ENCODE measurements at regions not wholly inside any gene's neighbourhood (a gene's known extent, or its start where the extent isn't known, plus 50 kb on each side); places are given as distances from the start of the nearest gene placed in this dataset.

DNA sequence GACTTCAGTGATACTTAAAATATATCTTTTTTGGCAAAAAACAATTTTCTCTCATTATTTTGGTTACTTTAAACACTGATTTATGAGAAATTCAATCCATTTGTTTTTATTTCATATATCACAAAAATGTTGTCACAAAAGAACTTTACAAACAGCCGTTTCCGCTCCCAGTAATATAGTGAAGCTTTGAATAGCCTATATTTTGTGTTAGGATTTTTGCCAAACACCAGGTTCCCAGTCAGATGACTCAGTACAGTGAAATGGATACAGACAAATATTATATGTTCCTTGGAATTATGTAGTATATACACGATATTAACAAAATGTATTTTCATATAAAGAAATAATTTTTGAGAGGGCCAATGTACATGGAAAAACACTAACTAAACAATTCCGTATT, 411.1 kb downstream of the CCER1 start:
- TF ChIP-seq, protein P1, sequence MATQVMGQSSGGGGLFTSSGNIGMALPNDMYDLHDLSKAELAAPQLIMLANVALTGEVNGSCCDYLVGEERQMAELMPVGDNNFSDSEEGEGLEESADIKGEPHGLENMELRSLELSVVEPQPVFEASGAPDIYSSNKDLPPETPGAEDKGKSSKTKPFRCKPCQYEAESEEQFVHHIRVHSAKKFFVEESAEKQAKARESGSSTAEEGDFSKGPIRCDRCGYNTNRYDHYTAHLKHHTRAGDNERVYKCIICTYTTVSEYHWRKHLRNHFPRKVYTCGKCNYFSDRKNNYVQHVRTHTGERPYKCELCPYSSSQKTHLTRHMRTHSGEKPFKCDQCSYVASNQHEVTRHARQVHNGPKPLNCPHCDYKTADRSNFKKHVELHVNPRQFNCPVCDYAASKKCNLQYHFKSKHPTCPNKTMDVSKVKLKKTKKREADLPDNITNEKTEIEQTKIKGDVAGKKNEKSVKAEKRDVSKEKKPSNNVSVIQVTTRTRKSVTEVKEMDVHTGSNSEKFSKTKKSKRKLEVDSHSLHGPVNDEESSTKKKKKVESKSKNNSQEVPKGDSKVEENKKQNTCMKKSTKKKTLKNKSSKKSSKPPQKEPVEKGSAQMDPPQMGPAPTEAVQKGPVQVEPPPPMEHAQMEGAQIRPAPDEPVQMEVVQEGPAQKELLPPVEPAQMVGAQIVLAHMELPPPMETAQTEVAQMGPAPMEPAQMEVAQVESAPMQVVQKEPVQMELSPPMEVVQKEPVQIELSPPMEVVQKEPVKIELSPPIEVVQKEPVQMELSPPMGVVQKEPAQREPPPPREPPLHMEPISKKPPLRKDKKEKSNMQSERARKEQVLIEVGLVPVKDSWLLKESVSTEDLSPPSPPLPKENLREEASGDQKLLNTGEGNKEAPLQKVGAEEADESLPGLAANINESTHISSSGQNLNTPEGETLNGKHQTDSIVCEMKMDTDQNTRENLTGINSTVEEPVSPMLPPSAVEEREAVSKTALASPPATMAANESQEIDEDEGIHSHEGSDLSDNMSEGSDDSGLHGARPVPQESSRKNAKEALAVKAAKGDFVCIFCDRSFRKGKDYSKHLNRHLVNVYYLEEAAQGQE (IDR thresholded peaks at IDR 0.05): no peak
- TF ChIP-seq, protein P2, sequence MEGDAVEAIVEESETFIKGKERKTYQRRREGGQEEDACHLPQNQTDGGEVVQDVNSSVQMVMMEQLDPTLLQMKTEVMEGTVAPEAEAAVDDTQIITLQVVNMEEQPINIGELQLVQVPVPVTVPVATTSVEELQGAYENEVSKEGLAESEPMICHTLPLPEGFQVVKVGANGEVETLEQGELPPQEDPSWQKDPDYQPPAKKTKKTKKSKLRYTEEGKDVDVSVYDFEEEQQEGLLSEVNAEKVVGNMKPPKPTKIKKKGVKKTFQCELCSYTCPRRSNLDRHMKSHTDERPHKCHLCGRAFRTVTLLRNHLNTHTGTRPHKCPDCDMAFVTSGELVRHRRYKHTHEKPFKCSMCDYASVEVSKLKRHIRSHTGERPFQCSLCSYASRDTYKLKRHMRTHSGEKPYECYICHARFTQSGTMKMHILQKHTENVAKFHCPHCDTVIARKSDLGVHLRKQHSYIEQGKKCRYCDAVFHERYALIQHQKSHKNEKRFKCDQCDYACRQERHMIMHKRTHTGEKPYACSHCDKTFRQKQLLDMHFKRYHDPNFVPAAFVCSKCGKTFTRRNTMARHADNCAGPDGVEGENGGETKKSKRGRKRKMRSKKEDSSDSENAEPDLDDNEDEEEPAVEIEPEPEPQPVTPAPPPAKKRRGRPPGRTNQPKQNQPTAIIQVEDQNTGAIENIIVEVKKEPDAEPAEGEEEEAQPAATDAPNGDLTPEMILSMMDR (IDR thresholded peaks at IDR 0.05; ENCODE audit: low read depth, low read length, missing input control): no peak
- TF ChIP-seq, protein P3, sequence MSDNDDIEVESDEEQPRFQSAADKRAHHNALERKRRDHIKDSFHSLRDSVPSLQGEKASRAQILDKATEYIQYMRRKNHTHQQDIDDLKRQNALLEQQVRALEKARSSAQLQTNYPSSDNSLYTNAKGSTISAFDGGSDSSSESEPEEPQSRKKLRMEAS (IDR thresholded peaks at IDR 0.05): no peak
